HepG2 (cell line): ENCODE measurements at regions not wholly inside any gene's neighbourhood (a gene's known extent, or its start where the extent isn't known, plus 50 kb on each side); places are given as distances from the start of the nearest gene placed in this dataset.

Experiments used
- ATAC-seq: fragments of 200-7000 bp; cut with Tn5 transposase; 3 replicates; pipeline ENCODE4 v1.9.1; 2020; ENCODE audit warnings: mild to moderate bottlenecking, moderate library complexity
- BruUV-seq: library from RNA; stranded (reverse); fragments of 400-500 nt; replicated peaks from 2 replicates; lab custom pipeline; 2021; lab: Mats Ljungman, UMichigan
- CTCF ChIA-PET: fragments of 300-600 bp; formaldehyde crosslinking; extraction: SDS; loops from one replicate; lab custom pipeline; 2021; ENCODE audit warnings: low total read pairs, inconsistent platforms, low intra/inter-chr PET ratio; lab: Yijun Ruan, JAX
- POLR2A ChIA-PET: fragments of 350-600 bp; sonication (Branson Sonifier 250); formaldehyde crosslinking; loops from one replicate; lab custom pipeline; 2020; ENCODE audit warnings: antibody characterized with exemption, inconsistent platforms; lab: Yijun Ruan, JAX
- DNase-seq: peaks from one replicate; pipeline ENCODE4 v3.0.0-alpha.2; 2015; ENCODE audit warnings: low spot score
- FAIRE-seq: peaks from 3 replicates; lab custom pipeline; 2011; peaks lifted over from hg19 to GRCh38; lab: Jason Lieb, UNC
- H2AFZ ChIP-seq: one replicate; pipeline ENCODE4 v1.6.1; 2011; ENCODE audit warnings: low read length, inconsistent platforms
- H3K27ac ChIP-seq: fragments of 300-600 bp; 3 replicates; pipeline ENCODE4 v1.8.0; 2011; ENCODE audit warnings: mixed run types, mild to moderate bottlenecking, mixed read lengths, low read length, inconsistent platforms; ENCODE audit not compliant: insufficient read depth; ENCODE audit errors: extremely low read length
- H3K27me3 ChIP-seq, 2 experiments: fragments of 200-600 bp in 1 of 2; 2 replicates in 1 of 2; 3 replicates in 1 of 2; pipeline versions ENCODE4 v1.6.0 to v1.8.0; 2011; ENCODE audit warnings: low read length in 2 of 2, mild to moderate bottlenecking in 2 of 2, moderate library complexity in 2 of 2, inconsistent platforms in 1 of 2; ENCODE audit not compliant: insufficient read depth in 2 of 2, control insufficient read depth in 1 of 2
- H3K36me3 ChIP-seq, 2 experiments: fragments of 200-600 bp in 1 of 2; replicated peaks in 1 of 2; 2 replicates in 1 of 2; 3 replicates in 1 of 2; pipeline versions ENCODE4 v1.5.1 to v1.8.0; 2011; ENCODE audit warnings: low read length in 2 of 2, inconsistent platforms in 1 of 2; ENCODE audit not compliant: insufficient read depth in 2 of 2, control insufficient read depth in 1 of 2
- H3K4me1 ChIP-seq: 2 replicates; pipeline ENCODE4 v1.5.1; 2012; ENCODE audit warnings: low read length, inconsistent platforms; ENCODE audit not compliant: insufficient read depth
- H3K4me2 ChIP-seq: 2 replicates; pipeline ENCODE4 v1.6.0; 2011; ENCODE audit warnings: low read depth, low read length, inconsistent platforms
- H3K4me3 ChIP-seq, 3 experiments: fragments of 200-600 bp in 1 of 3; sonication (generic), shearing (Covaris generic) in 1 of 3; replicated peaks in 1 of 3; 2 replicates each; pipeline ENCODE4 v1.5.1; 2011 to 2016; ENCODE audit warnings: low read length in 3 of 3, inconsistent platforms in 2 of 3, low read depth in 2 of 3, mild to moderate bottlenecking in 2 of 3, control low read depth in 1 of 3, mixed read lengths in 1 of 3; ENCODE audit not compliant: insufficient read depth in 1 of 3
- H3K79me2 ChIP-seq: one replicate; pipeline ENCODE4 v1.6.1; 2011; ENCODE audit warnings: low read length, inconsistent platforms; ENCODE audit not compliant: insufficient read depth
- H3K9ac ChIP-seq: 2 replicates; pipeline ENCODE4 v1.6.0; 2011; ENCODE audit warnings: mild to moderate bottlenecking, low read depth, low read length, inconsistent platforms; ENCODE audit not compliant: insufficient read depth
- H3K9me3 ChIP-seq: 2 replicates; pipeline ENCODE4 v1.5.1; 2012; ENCODE audit warnings: mild to moderate bottlenecking, low read length
- H4K20me1 ChIP-seq: 2 replicates; pipeline ENCODE4 v1.6.0; 2011; ENCODE audit warnings: inconsistent platforms, mild to moderate bottlenecking, low read length, moderate library complexity; ENCODE audit not compliant: insufficient read depth
- ISX ChIP-seq: sonication (generic); formaldehyde crosslinking; conservative IDR thresholded peaks from 2 replicates; pipeline ENCODE4 v1.5.0; 2020; ENCODE audit warnings: missing genetic modification reagents
- SIN3A ChIP-seq: IDR thresholded peaks from 2 replicates; pipeline ENCODE4 v1.6.1; 2011; ENCODE audit warnings: low read depth, mild to moderate bottlenecking, control low read depth, low read length, borderline replicate concordance
- ZKSCAN1 ChIP-seq: fragments of 150-350 bp; IDR thresholded peaks from 2 replicates; pipeline ENCODE4 v1.6.1; 2014; ENCODE audit warnings: low read length
- ZNF407 ChIP-seq: sonication (generic); formaldehyde crosslinking; IDR thresholded peaks from one replicate; pipeline ENCODE4 v1.5.1; 2020; ENCODE audit warnings: mild to moderate bottlenecking, missing genetic modification reagents; ENCODE audit errors: not compliant biosample characterization
- ZNF841 ChIP-seq: sonication (generic); formaldehyde crosslinking; IDR thresholded peaks from 2 replicates; pipeline ENCODE4 v1.8.1; 2023; ENCODE audit warnings: missing genetic modification reagents, borderline replicate concordance
- WGBS: methylation state at CpG from one replicate; pipeline ENCODE4 v1.1.6; 2017; ENCODE audit warnings: low lambda C conversion rate; 5-methylcytosine and 5-hydroxymethylcytosine counted together
- in situ Hi-C: cut with HindIII; loops from 2 replicates; pipeline ENCODE4 v1.10.0; 2017; ENCODE audit warnings: low pct_unique_long_range_greater_than_20kb; ENCODE audit not compliant: extremely low pct_ligation_motif_present
- intact Hi-C: fragments of 100-400 bp; cut with micrococcal nuclease; formaldehyde crosslinking; loops from one replicate; pipeline ENCODE4 v1.10.0; 2022; ENCODE audit not compliant: unreplicated experiment

GRCh38 chrX:121851033-121851432 is 803.6 kb downstream of the GLUD2 start:
- H3K4me3 ChIP-seq, result no peak overlapping the region
- DNase-seq, result no peak
- no peaks in the 10 kb centered on the region for H3K27me3 ChIP-seq
- no peaks in the 10 kb centered on the region for H3K79me2 ChIP-seq
- no peak for TF ChIP-seq SIN3A
- TF ChIP-seq ZNF841, result no peak
- TF ChIP-seq ZKSCAN1, result no peak
- no peak for TF ChIP-seq ZNF407 (CRISPR knock-in tag)
- no peak for TF ChIP-seq ISX (CRISPR knock-in tag)
- BruUV-seq, result no TSS peak
- ChIA-PET CTCF (no interaction called here), POLR2A (no interaction called here)
- no peak overlapping the region for H3K4me2 ChIP-seq
- 0% methylated on average over 2 of the region's 2 CpGs for WGBS
- FAIRE-seq, result no peak
- intact Hi-C loops, result no loop called here
- H3K27ac ChIP-seq, result no peak overlapping the region
- no peaks in the 10 kb centered on the region for H3K4me1 ChIP-seq
- no peak overlapping the region for H2AFZ ChIP-seq
- no peaks in the 10 kb centered on the region for H3K9me3 ChIP-seq
- H4K20me1 ChIP-seq, result no peaks in the 10 kb centered on the region
- H3K9ac ChIP-seq, result no peak overlapping the region
- in situ Hi-C loops, result no loop called here
- ATAC-seq, result no peak
- no peaks in the 10 kb centered on the region for H3K36me3 ChIP-seq
